ENCODE measurements at regions not wholly inside any gene's neighbourhood (a gene's known extent, or its start where the extent isn't known, plus 50 kb on each side); places are given as distances from the start of the nearest gene placed in this dataset.

DNA sequence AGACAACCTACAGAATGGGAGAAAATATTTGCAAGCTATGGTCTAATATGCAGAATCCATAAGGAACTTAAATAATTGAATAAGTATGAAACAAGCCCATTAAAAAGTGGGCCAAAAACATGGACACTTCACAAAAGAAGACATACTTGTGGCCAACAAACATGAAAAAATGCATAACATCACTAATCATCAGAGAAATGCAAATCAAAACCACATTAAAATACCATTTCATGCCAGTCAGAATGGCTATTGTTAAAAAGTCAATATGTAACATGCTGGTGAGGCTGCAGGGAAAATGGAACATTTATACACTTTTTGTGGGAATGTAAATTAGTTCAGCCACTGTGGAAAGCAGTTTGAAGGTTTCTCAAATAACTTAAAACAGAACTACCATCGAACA lies 945.4 kb upstream of the FLRT2 start:
- no peak for TF ChIP-seq CTCF (IDR thresholded peaks at IDR 0.05)
- no peak for TF ChIP-seq POLR2A (IDR thresholded peaks at IDR 0.05)
